Duodenal mucosa (tissue), 2 donors: ENCODE measurements at regions not wholly inside any gene's neighbourhood (a gene's known extent, or its start where the extent isn't known, plus 50 kb on each side); places are given as distances from the start of the nearest gene placed in this dataset.

Experiments
- H3K27ac ChIP-seq: one replicate; pipeline ENCODE4 v1.7.0; 2013; ENCODE audit warnings: low read depth, low read length
- H3K27me3 ChIP-seq, 2 donors: one replicate each; pipeline ENCODE4 v1.7.0; 2013; ENCODE audit warnings: low read length in 2 of 2, control low read depth in 1 of 2; ENCODE audit not compliant: insufficient read depth in 2 of 2, control insufficient read depth in 1 of 2
- H3K36me3 ChIP-seq, 2 donors: one replicate each; pipeline ENCODE4 v1.7.0; 2013; ENCODE audit warnings: low read length in 2 of 2, control low read depth in 1 of 2; ENCODE audit not compliant: insufficient read depth in 2 of 2, control insufficient read depth in 1 of 2
- H3K4me1 ChIP-seq, 2 donors: one replicate each; pipeline ENCODE4 v1.7.0; 2013; ENCODE audit warnings: low read length in 2 of 2, control low read depth in 1 of 2; ENCODE audit not compliant: insufficient read depth in 2 of 2, control insufficient read depth in 1 of 2
- H3K4me3 ChIP-seq, 2 donors: one replicate each; pipeline ENCODE4 v1.7.0; 2013; ENCODE audit warnings: low read length in 2 of 2, low read depth in 1 of 2
- H3K9ac ChIP-seq, 2 donors: one replicate each; pipeline ENCODE4 v1.7.0; 2013; ENCODE audit warnings: low read length in 2 of 2, low read depth in 1 of 2
- H3K9me3 ChIP-seq, 2 donors: one replicate each; pipeline ENCODE4 v1.7.0; 2013; ENCODE audit warnings: low read length in 2 of 2, control low read depth in 1 of 2; ENCODE audit not compliant: control insufficient read depth in 1 of 2

DNA sequence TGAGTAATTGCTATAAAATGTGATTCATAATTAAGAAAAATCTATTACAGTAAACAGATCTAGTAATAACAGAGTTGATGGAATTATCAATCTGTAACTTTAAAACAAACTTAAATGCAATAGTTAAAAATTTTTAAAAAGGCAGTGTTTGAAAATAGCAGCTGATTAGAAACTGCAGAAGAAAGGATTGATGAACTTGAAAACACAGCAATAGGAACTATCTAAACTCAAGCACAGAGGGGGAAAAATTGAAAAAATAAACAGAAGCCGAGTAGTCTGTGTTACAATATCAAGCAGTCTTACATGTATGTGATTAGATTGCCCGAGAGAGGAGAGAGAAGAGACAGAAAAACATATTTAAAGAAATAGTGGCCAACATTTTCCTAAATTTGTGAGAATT, 569.0 kb upstream of the B3GALT2 start:
- no peaks in the 10 kb centered on the region for H3K4me1 ChIP-seq
- H3K9ac ChIP-seq = no peak overlapping the region
- no peaks in the 10 kb centered on the region for H3K36me3 ChIP-seq
- no peak overlapping the region for H3K27ac ChIP-seq
- no peaks in the 10 kb centered on the region for H3K27me3 ChIP-seq
- no peak overlapping the region for H3K4me3 ChIP-seq
- H3K9me3 ChIP-seq = no peaks in the 10 kb centered on the region

DNA sequence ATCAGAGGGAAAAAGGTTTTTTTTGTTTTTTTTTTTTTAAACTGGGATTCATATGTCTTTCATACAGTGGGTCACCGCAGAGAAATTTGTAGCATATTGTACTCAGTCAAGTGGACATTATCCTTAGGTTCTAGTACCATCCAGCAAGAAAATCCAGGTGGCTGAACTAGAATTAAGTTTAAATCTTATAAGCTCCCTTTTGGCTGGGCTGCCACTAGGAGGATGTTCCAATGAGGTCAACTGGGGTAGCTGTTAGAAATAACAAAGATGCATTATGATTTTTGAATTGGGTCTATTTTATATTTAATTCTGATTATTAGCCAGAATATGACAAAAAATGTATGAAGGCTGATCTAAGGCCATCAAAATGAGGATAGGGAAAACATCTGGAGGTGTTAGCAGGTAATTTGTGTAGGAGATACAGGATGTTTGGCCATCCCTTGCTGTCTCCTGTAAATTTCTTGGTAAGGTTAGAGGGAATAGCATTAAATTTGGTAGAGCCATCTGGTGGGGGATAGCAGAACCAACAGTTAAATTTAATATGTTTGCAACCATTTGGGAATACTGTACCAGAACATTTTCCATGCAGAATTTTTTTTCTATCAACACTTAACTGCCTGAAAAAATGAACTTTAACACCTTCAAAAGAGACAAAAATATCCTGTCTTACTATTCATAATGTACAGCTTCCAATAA, 568.5 kb upstream of the B3GALT2 start:
- no peak overlapping the region for H3K9ac ChIP-seq
- no peaks in the 10 kb centered on the region for H3K9me3 ChIP-seq
- H3K27ac ChIP-seq = no peak overlapping the region
- H3K36me3 ChIP-seq = no peaks in the 10 kb centered on the region
- no peaks in the 10 kb centered on the region for H3K4me1 ChIP-seq
- no peak overlapping the region for H3K4me3 ChIP-seq
- H3K27me3 ChIP-seq = no peaks in the 10 kb centered on the region

GRCh38 chr1:193754151-193754550, 567.7 kb upstream of the B3GALT2 start:
- Histone ChIP-seq H3K9me3 (no peaks in the 10 kb centered on the region), H3K9ac (no peak overlapping the region), H3K27ac (no peak overlapping the region), H3K4me3 (no peak overlapping the region), H3K4me1 (no peaks in the 10 kb centered on the region), H3K36me3 (no peaks in the 10 kb centered on the region), H3K27me3 (no peaks in the 10 kb centered on the region)

GRCh38 chr1:193753038-193753756, 566.8 kb upstream of the B3GALT2 start:
- no peak overlapping the region for H3K27ac ChIP-seq
- H3K27me3 ChIP-seq = no peaks in the 10 kb centered on the region
- H3K4me1 ChIP-seq = no peaks in the 10 kb centered on the region
- no peaks in the 10 kb centered on the region for H3K36me3 ChIP-seq
- no peak overlapping the region for H3K9ac ChIP-seq
- H3K9me3 ChIP-seq = no peaks in the 10 kb centered on the region
- H3K4me3 ChIP-seq = no peak overlapping the region

GRCh38 chr1:193749868-193750267, 563.5 kb upstream of the B3GALT2 start:
- H3K4me3 ChIP-seq = no peak overlapping the region
- no peaks in the 10 kb centered on the region for H3K9me3 ChIP-seq
- H3K9ac ChIP-seq = no peak overlapping the region
- no peaks in the 10 kb centered on the region for H3K27me3 ChIP-seq
- H3K4me1 ChIP-seq = no peaks in the 10 kb centered on the region
- no peaks in the 10 kb centered on the region for H3K36me3 ChIP-seq
- H3K27ac ChIP-seq = no peak overlapping the region

DNA sequence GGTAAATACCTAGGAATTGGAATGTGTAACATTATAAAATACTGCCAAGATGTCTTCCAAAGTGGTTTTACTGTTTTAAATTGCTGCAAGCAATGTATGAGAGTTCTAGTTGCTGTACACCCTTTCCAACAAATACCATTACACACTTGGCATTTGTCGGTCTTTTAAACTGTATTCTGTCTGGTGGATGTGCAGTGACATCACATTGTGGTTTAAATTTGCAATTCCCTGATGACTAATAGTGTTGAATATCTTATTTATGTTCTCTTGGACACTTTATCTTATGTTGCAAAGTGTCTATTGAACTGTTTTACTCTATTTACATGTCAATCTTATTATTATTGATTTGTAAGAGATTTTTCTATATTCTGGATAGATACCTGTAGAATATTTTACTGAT, 561.2 kb upstream of the B3GALT2 start:
- no peak overlapping the region for H3K4me3 ChIP-seq
- H3K9me3 ChIP-seq = no peaks in the 10 kb centered on the region
- H3K4me1 ChIP-seq = no peaks in the 10 kb centered on the region
- no peaks in the 10 kb centered on the region for H3K27me3 ChIP-seq
- H3K27ac ChIP-seq = no peak overlapping the region
- H3K9ac ChIP-seq = no peak overlapping the region
- H3K36me3 ChIP-seq = no peaks in the 10 kb centered on the region

- Histone ChIP-seq H3K36me3 (no peaks in the 10 kb centered on the region), H3K9ac (no peak overlapping the region), H3K4me1 (no peaks in the 10 kb centered on the region), H3K27me3 (no peaks in the 10 kb centered on the region), H3K27ac (no peak overlapping the region), H3K4me3 (no peak overlapping the region), H3K9me3 (no peaks in the 10 kb centered on the region)
Observed at GRCh38 chr1:193741228-193741627, 554.8 kb upstream of the B3GALT2 start.

- H3K4me1 ChIP-seq = no peaks in the 10 kb centered on the region
- no peaks in the 10 kb centered on the region for H3K36me3 ChIP-seq
- H3K4me3 ChIP-seq = no peak overlapping the region
- H3K9me3 ChIP-seq = no peaks in the 10 kb centered on the region
- H3K9ac ChIP-seq = no peak overlapping the region
- no peak overlapping the region for H3K27ac ChIP-seq
- H3K27me3 ChIP-seq = no peaks in the 10 kb centered on the region
Observed at GRCh38 chr1:193740762-193741161, 554.3 kb upstream of the B3GALT2 start.

DNA sequence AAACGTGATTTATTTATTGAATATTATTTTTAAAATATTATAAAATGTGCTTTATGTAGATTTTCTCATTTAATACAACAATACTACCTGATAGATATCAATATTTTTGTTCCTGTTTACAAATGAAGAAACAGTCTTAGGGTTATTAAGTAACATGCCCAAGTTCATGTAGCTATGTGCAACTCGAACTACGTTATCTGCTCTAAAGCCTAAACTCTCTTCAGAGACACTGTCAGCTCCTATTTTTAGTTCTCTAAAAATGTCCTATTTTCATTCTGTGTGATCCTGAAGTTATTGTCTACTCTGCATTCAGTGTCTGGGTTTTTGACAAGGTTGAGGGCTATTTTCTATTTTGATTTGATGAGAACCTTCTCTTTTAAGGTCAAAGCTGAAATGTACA, 550.1 kb upstream of the B3GALT2 start:
- Histone ChIP-seq H3K9ac (no peak overlapping the region), H3K27me3 (no peaks in the 10 kb centered on the region), H3K4me3 (no peak overlapping the region)

GRCh38 chr1:193733674-193734073, 547.3 kb upstream of the B3GALT2 start:
- Histone ChIP-seq H3K27me3 (no peaks in the 10 kb centered on the region), H3K9ac (no peak overlapping the region), H3K4me3 (no peak overlapping the region), H3K9me3 (no peaks in the 10 kb centered on the region), H3K27ac (no peak overlapping the region), H3K4me1 (no peaks in the 10 kb centered on the region), H3K36me3 (no peaks in the 10 kb centered on the region)

More for the DNA sequence above, 550.1 kb upstream of the B3GALT2 start:
- Histone ChIP-seq H3K4me1 (no peaks in the 10 kb centered on the region), H3K9me3 (no peaks in the 10 kb centered on the region), H3K27ac (no peak overlapping the region), H3K36me3 (no peaks in the 10 kb centered on the region)
